HepG2 (cell line): ENCODE measurements at regions not wholly inside any gene's neighbourhood (a gene's known extent, or its start where the extent isn't known, plus 50 kb on each side); places are given as distances from the start of the nearest gene placed in this dataset.

ENCODE experiments used
- CAMTA2 ChIP-seq: sonication (generic); formaldehyde crosslinking; IDR thresholded peaks from 2 replicates; pipeline ENCODE4 v1.4.0; 2020; ENCODE audit warnings: mild to moderate bottlenecking, missing genetic modification reagents, borderline replicate concordance
- JARID2 ChIP-seq: sonication (generic); formaldehyde crosslinking; IDR thresholded peaks from 2 replicates; pipeline ENCODE4 v1.8.1; 2023; ENCODE audit warnings: missing genetic modification reagents, inconsistent platforms; ENCODE audit not compliant: insufficient replicate concordance
- KDM1A ChIP-seq: IDR thresholded peaks from 2 replicates; pipeline ENCODE4 v1.6.1; 2016; ENCODE audit warnings: missing compliant biosample characterization
- PLRG1 ChIP-seq: fragments of 450-650 bp; conservative IDR thresholded peaks from 2 replicates; pipeline ENCODE4 v1.6.1; 2016
- POLR2G ChIP-seq: fragments of 200-400 bp; formaldehyde crosslinking; IDR thresholded peaks from 2 replicates; pipeline ENCODE4 v1.6.1; 2018; ENCODE audit warnings: mild to moderate bottlenecking, low read depth, low read length, moderate library complexity
- SRY ChIP-seq: sonication (generic); formaldehyde crosslinking; IDR thresholded peaks from 2 replicates; pipeline ENCODE4 v1.8.0; 2022; ENCODE audit warnings: mild to moderate bottlenecking, missing genetic modification reagents
- TRIM24 ChIP-seq: sonication (generic); formaldehyde crosslinking; IDR thresholded peaks from 2 replicates; pipeline ENCODE4 v1.8.0; 2022; ENCODE audit warnings: mild to moderate bottlenecking, missing genetic modification reagents
- YEATS4 ChIP-seq: sonication (generic); formaldehyde crosslinking; IDR thresholded peaks from 2 replicates; pipeline ENCODE4 v1.4.0; 2020; ENCODE audit warnings: missing genetic modification reagents, borderline replicate concordance
- ZNF207 ChIP-seq: fragments of 450-650 bp; IDR thresholded peaks from 2 replicates; pipeline ENCODE4 v1.6.1; 2016; ENCODE audit warnings: antibody characterized with exemption, borderline replicate concordance
- ZNF773 ChIP-seq: sonication (generic); formaldehyde crosslinking; IDR thresholded peaks from 2 replicates; pipeline ENCODE4 v1.4.0; 2020; ENCODE audit warnings: missing genetic modification reagents, borderline replicate concordance
- TF ChIP-seq, protein P1 (sequence below): sonication (generic); formaldehyde crosslinking; IDR thresholded peaks from 2 replicates; pipeline ENCODE4 v1.4.0; 2020; ENCODE audit warnings: mild to moderate bottlenecking, missing genetic modification reagents
- TF ChIP-seq, protein P2 (sequence below): sonication (generic); formaldehyde crosslinking; IDR thresholded peaks from 2 replicates; pipeline ENCODE4 v1.8.1; 2023; ENCODE audit warnings: mild to moderate bottlenecking, missing genetic modification reagents, borderline replicate concordance
- TF ChIP-seq, protein P3 (sequence below): sonication (generic); formaldehyde crosslinking; IDR thresholded peaks from 2 replicates; pipeline ENCODE4 v1.4.0; 2020; ENCODE audit warnings: missing genetic modification reagents
- TF ChIP-seq, protein P4 (sequence below): IDR thresholded peaks from 2 replicates; pipeline ENCODE4 v1.6.1; 2016; ENCODE audit warnings: low read depth

DNA sequence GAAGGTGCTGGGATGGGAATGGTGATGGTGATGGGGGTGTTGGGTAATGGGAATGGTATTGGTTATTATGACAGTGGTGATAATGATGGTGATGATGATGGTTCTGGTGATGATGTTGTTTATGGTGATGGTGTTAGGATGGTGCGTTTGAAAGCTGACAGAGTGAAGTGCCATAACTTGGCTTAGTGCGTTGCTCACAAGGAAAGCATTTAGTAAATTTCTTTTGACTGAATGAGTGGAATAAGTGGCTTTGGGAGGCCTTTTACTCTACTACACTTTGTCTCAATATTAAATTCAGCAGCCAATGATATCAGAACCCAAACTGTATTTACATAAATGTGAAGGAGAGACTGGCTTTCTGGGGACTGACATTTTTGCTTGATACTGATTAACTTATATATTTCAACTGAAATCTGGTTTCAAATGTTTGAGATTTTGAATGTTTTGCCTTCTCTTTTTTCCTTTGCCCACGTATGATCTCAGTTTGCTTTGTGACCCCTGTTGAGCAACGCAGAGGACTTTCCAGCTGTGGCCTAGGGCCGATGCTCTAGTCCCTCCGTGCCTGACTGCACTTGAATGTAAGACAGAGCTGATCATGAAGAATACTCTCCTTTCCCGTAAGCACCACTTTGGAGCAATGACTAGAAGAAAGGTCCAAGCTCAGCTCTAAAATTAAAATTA is 128.5 kb upstream of the SH3BP4 start (continued):
- TF ChIP-seq, protein P1, sequence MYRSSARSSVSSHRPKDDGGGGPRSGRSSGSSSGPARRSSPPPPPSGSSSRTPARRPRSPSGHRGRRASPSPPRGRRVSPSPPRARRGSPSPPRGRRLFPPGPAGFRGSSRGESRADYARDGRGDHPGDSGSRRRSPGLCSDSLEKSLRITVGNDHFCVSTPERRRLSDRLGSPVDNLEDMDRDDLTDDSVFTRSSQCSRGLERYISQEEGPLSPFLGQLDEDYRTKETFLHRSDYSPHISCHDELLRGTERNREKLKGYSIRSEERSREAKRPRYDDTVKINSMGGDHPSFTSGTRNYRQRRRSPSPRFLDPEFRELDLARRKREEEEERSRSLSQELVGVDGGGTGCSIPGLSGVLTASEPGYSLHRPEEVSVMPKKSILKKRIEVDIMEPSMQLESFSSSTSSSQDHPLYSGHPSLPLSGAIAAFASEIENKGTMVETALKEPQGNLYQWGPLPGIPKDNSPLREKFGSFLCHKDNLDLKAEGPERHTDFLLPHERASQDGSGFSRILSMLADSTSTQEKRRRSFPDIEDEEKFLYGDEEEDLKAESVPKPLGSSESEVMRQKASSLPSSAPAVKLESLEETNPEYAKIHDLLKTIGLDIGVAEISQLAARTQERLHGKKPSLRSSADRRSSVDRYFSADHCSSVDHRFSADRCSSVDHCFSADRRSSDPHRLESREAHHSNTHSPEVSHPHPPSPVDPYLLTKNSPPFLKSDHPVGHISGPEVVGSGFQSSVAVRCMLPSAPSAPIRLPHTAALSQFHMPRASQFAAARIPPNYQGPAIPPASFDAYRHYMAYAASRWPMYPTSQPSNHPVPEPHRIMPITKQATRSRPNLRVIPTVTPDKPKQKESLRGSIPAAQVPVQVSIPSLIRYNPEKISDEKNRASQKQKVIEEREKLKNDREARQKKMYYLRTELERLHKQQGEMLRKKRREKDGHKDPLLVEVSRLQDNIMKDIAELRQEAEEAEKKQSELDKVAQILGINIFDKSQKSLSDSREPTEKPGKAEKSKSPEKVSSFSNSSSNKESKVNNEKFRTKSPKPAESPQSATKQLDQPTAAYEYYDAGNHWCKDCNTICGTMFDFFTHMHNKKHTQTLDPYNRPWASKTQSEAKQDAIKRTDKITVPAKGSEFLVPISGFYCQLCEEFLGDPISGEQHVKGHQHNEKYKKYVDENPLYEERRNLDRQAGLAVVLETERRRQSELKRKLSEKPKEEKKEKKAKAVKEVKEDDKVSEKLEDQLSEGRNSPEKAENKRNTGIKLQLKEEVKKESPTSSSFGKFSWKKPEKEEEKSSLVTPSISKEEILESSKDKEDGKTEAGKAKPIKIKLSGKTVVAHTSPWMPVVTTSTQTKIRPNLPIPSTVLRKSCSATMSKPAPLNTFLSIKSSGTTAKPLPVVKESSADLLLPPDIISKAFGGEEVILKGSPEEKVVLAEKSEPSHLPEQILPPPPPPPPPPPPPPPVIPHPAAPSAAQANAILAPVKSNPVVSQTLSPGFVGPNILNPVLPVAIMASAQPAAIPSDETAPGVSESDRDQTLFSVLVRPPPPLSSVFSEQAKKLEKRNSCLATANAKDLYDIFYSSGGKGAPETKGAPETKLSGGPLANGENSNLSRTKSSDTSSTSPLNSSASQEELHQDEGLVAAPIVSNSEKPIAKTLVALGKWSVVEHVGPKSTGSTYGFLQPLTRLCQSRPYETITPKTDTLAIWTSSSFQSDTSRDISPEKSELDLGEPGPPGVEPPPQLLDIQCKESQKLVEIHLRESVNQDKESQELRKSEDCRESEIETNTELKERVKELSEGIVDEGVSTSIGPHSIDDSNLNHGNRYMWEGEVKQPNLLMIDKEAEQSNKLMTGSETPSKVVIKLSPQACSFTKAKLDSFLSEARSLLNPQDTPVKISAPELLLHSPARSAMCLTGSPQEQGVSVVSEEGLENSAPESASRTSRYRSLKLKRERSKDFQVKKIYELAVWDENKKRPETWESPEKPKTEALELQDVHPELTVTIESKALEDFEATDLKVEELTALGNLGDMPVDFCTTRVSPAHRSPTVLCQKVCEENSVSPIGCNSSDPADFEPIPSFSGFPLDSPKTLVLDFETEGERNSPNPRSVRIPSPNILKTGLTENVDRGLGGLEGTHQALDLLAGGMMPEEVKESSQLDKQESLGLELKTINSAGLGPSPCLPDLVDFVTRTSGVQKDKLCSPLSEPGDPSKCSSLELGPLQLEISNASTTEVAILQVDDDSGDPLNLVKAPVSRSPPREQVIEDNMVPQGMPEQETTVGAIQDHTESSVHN (CRISPR knock-in tag), result no peak
- TF ChIP-seq JARID2, result no peak
- TF ChIP-seq, protein P2, sequence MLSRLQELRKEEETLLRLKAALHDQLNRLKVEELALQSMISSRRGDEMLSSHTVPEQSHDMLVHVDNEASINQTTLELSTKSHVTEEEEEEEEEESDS, result peak; percentile 86
- no peak for TF ChIP-seq YEATS4 (CRISPR knock-in tag)
- TF ChIP-seq, protein P3, sequence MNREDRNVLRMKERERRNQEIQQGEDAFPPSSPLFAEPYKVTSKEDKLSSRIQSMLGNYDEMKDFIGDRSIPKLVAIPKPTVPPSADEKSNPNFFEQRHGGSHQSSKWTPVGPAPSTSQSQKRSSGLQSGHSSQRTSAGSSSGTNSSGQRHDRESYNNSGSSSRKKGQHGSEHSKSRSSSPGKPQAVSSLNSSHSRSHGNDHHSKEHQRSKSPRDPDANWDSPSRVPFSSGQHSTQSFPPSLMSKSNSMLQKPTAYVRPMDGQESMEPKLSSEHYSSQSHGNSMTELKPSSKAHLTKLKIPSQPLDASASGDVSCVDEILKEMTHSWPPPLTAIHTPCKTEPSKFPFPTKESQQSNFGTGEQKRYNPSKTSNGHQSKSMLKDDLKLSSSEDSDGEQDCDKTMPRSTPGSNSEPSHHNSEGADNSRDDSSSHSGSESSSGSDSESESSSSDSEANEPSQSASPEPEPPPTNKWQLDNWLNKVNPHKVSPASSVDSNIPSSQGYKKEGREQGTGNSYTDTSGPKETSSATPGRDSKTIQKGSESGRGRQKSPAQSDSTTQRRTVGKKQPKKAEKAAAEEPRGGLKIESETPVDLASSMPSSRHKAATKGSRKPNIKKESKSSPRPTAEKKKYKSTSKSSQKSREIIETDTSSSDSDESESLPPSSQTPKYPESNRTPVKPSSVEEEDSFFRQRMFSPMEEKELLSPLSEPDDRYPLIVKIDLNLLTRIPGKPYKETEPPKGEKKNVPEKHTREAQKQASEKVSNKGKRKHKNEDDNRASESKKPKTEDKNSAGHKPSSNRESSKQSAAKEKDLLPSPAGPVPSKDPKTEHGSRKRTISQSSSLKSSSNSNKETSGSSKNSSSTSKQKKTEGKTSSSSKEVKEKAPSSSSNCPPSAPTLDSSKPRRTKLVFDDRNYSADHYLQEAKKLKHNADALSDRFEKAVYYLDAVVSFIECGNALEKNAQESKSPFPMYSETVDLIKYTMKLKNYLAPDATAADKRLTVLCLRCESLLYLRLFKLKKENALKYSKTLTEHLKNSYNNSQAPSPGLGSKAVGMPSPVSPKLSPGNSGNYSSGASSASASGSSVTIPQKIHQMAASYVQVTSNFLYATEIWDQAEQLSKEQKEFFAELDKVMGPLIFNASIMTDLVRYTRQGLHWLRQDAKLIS (CRISPR knock-in tag), result no peak
- peak; percentile 60; the same call in 1 of the 2 replicates for TF ChIP-seq TRIM24 (CRISPR knock-in tag)
- TF ChIP-seq, protein P4, sequence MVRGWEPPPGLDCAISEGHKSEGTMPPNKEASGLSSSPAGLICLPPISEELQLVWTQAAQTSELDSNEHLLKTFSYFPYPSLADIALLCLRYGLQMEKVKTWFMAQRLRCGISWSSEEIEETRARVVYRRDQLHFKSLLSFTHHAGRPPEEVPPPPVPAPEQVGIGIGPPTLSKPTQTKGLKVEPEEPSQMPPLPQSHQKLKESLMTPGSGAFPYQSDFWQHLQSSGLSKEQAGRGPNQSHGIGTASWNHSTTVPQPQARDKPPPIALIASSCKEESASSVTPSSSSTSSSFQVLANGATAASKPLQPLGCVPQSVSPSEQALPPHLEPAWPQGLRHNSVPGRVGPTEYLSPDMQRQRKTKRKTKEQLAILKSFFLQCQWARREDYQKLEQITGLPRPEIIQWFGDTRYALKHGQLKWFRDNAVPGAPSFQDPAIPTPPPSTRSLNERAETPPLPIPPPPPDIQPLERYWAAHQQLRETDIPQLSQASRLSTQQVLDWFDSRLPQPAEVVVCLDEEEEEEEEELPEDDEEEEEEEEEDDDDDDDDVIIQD (CRISPR knock-in tag), result 0 out of 2 replicates have a peak, but pooled peaks have one; percentile 2
- TF ChIP-seq KDM1A (CRISPR knock-in tag), result no peak
- TF ChIP-seq PLRG1, result no peak
- TF ChIP-seq POLR2G, result no peak
- no peak for TF ChIP-seq ZNF773 (CRISPR knock-in tag)
- no peak for TF ChIP-seq ZNF207
- no peak for TF ChIP-seq CAMTA2 (CRISPR knock-in tag)
- no peak for TF ChIP-seq SRY (CRISPR knock-in tag)
